HG03280 (cell line): ENCODE measurements at regions not wholly inside any gene's neighbourhood (a gene's known extent, or its start where the extent isn't known, plus 50 kb on each side); places are given as distances from the start of the nearest gene placed in this dataset.

ENCODE experiments used
- ATAC-seq: cut with Tn5 transposase; IDR thresholded peaks from one replicate; pipeline ENCODE4 v1.9.1; 2021; ENCODE audit warnings: mild to moderate bottlenecking, moderate library complexity; ENCODE audit not compliant: unreplicated experiment

GRCh38 chr7:11895337-11895736, 63.3 kb upstream of the THSD7A start:
- ATAC-seq: no peak

- ATAC-seq: no peak
Observed at GRCh38 chr7:11896663-11897062, 64.7 kb upstream of the THSD7A start.

GRCh38 chr7:11899247-11899646, 67.2 kb upstream of the THSD7A start:
- no peak for ATAC-seq

- no peak for ATAC-seq
Observed at GRCh38 chr7:11910253-11910652, 78.3 kb upstream of the THSD7A start.

- no peak for ATAC-seq
Observed at GRCh38 chr7:11911900-11912299, 79.9 kb upstream of the THSD7A start.

- ATAC-seq: no peak
Observed at GRCh38 chr7:11914645-11915044, 82.6 kb upstream of the THSD7A start.

GRCh38 chr7:11923376-11923930, 91.5 kb upstream of the THSD7A start:
- ATAC-seq: no peak

GRCh38 chr7:11931307-11931706, 99.3 kb upstream of the THSD7A start:
- ATAC-seq: no peak

GRCh38 chr7:11934796-11935195, 102.8 kb upstream of the THSD7A start:
- ATAC-seq: no peak

GRCh38 chr7:11935905-11936304, 103.9 kb upstream of the THSD7A start:
- no peak for ATAC-seq

GRCh38 chr7:11946794-11947193, 114.8 kb upstream of the THSD7A start:
- no peak for ATAC-seq

- ATAC-seq: no peak
Observed at GRCh38 chr7:11950281-11950680, 118.3 kb upstream of the THSD7A start.

- ATAC-seq: no peak
Observed at GRCh38 chr7:11950942-11951341, 118.9 kb upstream of the THSD7A start.

GRCh38 chr7:11951909-11952308, 119.9 kb upstream of the THSD7A start:
- no peak for ATAC-seq

GRCh38 chr7:11952972-11953371, 121.0 kb upstream of the THSD7A start:
- ATAC-seq: no peak

- ATAC-seq: no peak
Observed at GRCh38 chr7:11956991-11957390, 125.0 kb upstream of the THSD7A start.

GRCh38 chr7:11957956-11958355, 126.0 kb upstream of the THSD7A start:
- no peak for ATAC-seq

GRCh38 chr7:11959121-11959520, 127.1 kb upstream of the THSD7A start:
- no peak for ATAC-seq

- ATAC-seq: no peak
Observed at GRCh38 chr7:11960621-11961020, 128.6 kb upstream of the THSD7A start.

- no peak for ATAC-seq
Observed at GRCh38 chr7:11969643-11970042, 137.6 kb upstream of the THSD7A start.

GRCh38 chr7:11970132-11970531, 138.1 kb upstream of the THSD7A start:
- no peak for ATAC-seq

GRCh38 chr7:11985376-11985775, 153.4 kb upstream of the THSD7A start:
- no peak for ATAC-seq

- ATAC-seq: no peak
Observed at GRCh38 chr7:11985971-11986370, 154.0 kb upstream of the THSD7A start.

- no peak for ATAC-seq
Observed at GRCh38 chr7:11988186-11988585, 156.2 kb upstream of the THSD7A start.
